A549 (cell line): ENCODE measurements at regions not wholly inside any gene's neighbourhood (a gene's known extent, or its start where the extent isn't known, plus 50 kb on each side); places are given as distances from the start of the nearest gene placed in this dataset.

ENCODE experiments used
- ATAC-seq, 2 experiments: fragments of 200-7000 bp in 1 of 2; fragments of >200 bp in 1 of 2; cut with Nextera tagmentation in 1 of 2; cut with Tn5 transposase in 1 of 2; 3 replicates each; pipeline versions ENCODE4 v1.8.0 to v1.9.1; 2018 to 2020; ENCODE audit warnings: mild to moderate bottlenecking in 1 of 2, moderate library complexity in 1 of 2
- CTCF ChIA-PET: fragments of 300-600 bp; sonication (Branson Sonifier 250); formaldehyde crosslinking; extraction: SDS; loops from one replicate; lab custom pipeline; 2021; ENCODE audit warnings: antibody characterized with exemption, inconsistent platforms; lab: Yijun Ruan, JAX
- POLR2A ChIA-PET: fragments of 350-600 bp; formaldehyde crosslinking; extraction: SDS; loops from one replicate; lab custom pipeline; 2021; ENCODE audit warnings: antibody characterized with exemption, inconsistent platforms; lab: Yijun Ruan, JAX
- DNase-seq, 2 experiments: peaks; one replicate each; pipeline versions ENCODE4 v3.0.0 to v3.0.0-alpha.2; 2011 to 2016; ENCODE audit warnings: low read depth in 1 of 2, low spot score in 1 of 2
- FAIRE-seq: peaks from 2 replicates; lab custom pipeline; 2011; peaks lifted over from hg19 to GRCh38; lab: Jason Lieb, UNC
- H3K27ac ChIP-seq, 2 experiments: fragments of >200 bp; sonication (Bioruptor Twin); formaldehyde crosslinking; 3 replicates each; pipeline ENCODE4 v1.5.1; 2016 to 2017
- H3K4me1 ChIP-seq: fragments of >200 bp; sonication (Bioruptor Twin); formaldehyde crosslinking; 3 replicates; pipeline ENCODE4 v1.6.1; 2016
- H3K4me2 ChIP-seq: fragments of >200 bp; sonication (Bioruptor Twin); formaldehyde crosslinking; 3 replicates; pipeline ENCODE4 v1.6.1; 2016
- H3K4me3 ChIP-seq: fragments of >200 bp; sonication (Bioruptor Twin); formaldehyde crosslinking; 3 replicates; pipeline ENCODE4 v1.5.1; 2016
- H3K9me3 ChIP-seq: fragments of >200 bp; sonication (Bioruptor Twin); formaldehyde crosslinking; 3 replicates; pipeline ENCODE4 v1.6.1; 2016
- ATOH8 ChIP-seq: fragments of 250-450 bp; sonication (Bioruptor Pico); IDR thresholded peaks from 2 replicates; pipeline ENCODE4 v1.5.0; 2020; ENCODE audit warnings: low read depth, mild to moderate bottlenecking, moderate library complexity
- CEBPB ChIP-seq, 2 experiments: fragments of >200 bp in 1 of 2; sonication (Bioruptor Twin) in 1 of 2; formaldehyde crosslinking in 1 of 2; IDR thresholded peaks; 2 replicates each; pipeline ENCODE4 v1.6.1; 2012 to 2016
- CHD4 ChIP-seq: fragments of 200-600 bp; sonication (generic); IDR thresholded peaks from 2 replicates; pipeline ENCODE4 v1.6.1; 2016; ENCODE audit warnings: antibody characterized with exemption, mild to moderate bottlenecking, borderline replicate concordance
- E2F6 ChIP-seq: IDR thresholded peaks from 2 replicates; pipeline ENCODE4 v1.6.1; 2012; ENCODE audit warnings: low read depth, borderline replicate concordance
- EHF ChIP-seq: fragments of 250-450 bp; sonication (Bioruptor Pico); IDR thresholded peaks from 2 replicates; pipeline ENCODE4 v1.5.0; 2020; ENCODE audit warnings: mild to moderate bottlenecking
- ELK1 ChIP-seq: fragments of 150-350 bp; IDR thresholded peaks from 2 replicates; pipeline ENCODE4 v1.6.1; 2014; ENCODE audit warnings: low read depth, mild to moderate bottlenecking, low read length
- FOSL2 ChIP-seq, 2 experiments: fragments of 450-650 bp in 1 of 2; fragments of >200 bp in 1 of 2; sonication (Bioruptor Twin) in 1 of 2; formaldehyde crosslinking; IDR thresholded peaks; 2 replicates each; pipeline versions ENCODE4 v1.5.0 to v1.6.1; 2016 to 2020; ENCODE audit warnings: mild to moderate bottlenecking in 1 of 2, moderate library complexity in 1 of 2
- FOXS1 ChIP-seq: fragments of 250-450 bp; sonication (Bioruptor Pico); IDR thresholded peaks from 2 replicates; pipeline ENCODE4 v1.5.0; 2020; ENCODE audit warnings: mild to moderate bottlenecking, moderate library complexity
- HDAC2 ChIP-seq: fragments of 200-600 bp; sonication (generic); IDR thresholded peaks from 2 replicates; pipeline ENCODE4 v1.6.1; 2016
- HOXA7 ChIP-seq: fragments of 250-450 bp; sonication (Bioruptor Pico); IDR thresholded peaks from 2 replicates; pipeline ENCODE4 v1.5.0; 2020; ENCODE audit warnings: mild to moderate bottlenecking, moderate library complexity
- HOXB13 ChIP-seq: fragments of 250-450 bp; sonication (Bioruptor Pico); IDR thresholded peaks from 2 replicates; pipeline ENCODE4 v1.5.0; 2020; ENCODE audit warnings: low read depth, mild to moderate bottlenecking, moderate library complexity
- HOXB5 ChIP-seq: fragments of 250-450 bp; sonication (Bioruptor Pico); IDR thresholded peaks from 2 replicates; pipeline ENCODE4 v1.5.0; 2020; ENCODE audit warnings: mild to moderate bottlenecking, moderate library complexity
- JUNB ChIP-seq: fragments of >200 bp; sonication (Bioruptor Twin); formaldehyde crosslinking; IDR thresholded peaks from 2 replicates; pipeline ENCODE4 v1.6.1; 2016
- MAZ ChIP-seq: fragments of 150-350 bp; IDR thresholded peaks from 2 replicates; pipeline ENCODE4 v1.6.1; 2014; ENCODE audit warnings: antibody characterized with exemption, low read depth, low read length, borderline replicate concordance
- MYC ChIP-seq: IDR thresholded peaks from 2 replicates; pipeline ENCODE4 v1.6.1; 2012; ENCODE audit warnings: mild to moderate bottlenecking, inconsistent platforms, low read length, improper control_type of control experiment, borderline replicate concordance
- NPAS2 ChIP-seq: fragments of 250-450 bp; sonication (Bioruptor Pico); IDR thresholded peaks from 2 replicates; pipeline ENCODE4 v1.8.0; 2022; ENCODE audit warnings: mild to moderate bottlenecking, moderate library complexity, borderline replicate concordance
- NR3C1 ChIP-seq: fragments of >200 bp; sonication (Bioruptor Twin); formaldehyde crosslinking; IDR thresholded peaks from 3 replicates; pipeline ENCODE4 v1.6.1; 2017
- POLR2A ChIP-seq: IDR thresholded peaks from 2 replicates; pipeline ENCODE4 v1.6.1; 2012; ENCODE audit warnings: mild to moderate bottlenecking, low read length
- RARB ChIP-seq: fragments of 250-450 bp; sonication (Bioruptor Pico); IDR thresholded peaks from 2 replicates; pipeline ENCODE4 v1.8.0; 2021; ENCODE audit warnings: mild to moderate bottlenecking, moderate library complexity
- RNF2 ChIP-seq: fragments of 200-600 bp; sonication (generic); IDR thresholded peaks from 2 replicates; pipeline ENCODE4 v1.6.1; 2016; ENCODE audit warnings: low read depth, mild to moderate bottlenecking, antibody characterized with exemption, moderate library complexity, borderline replicate concordance
- SMC3 ChIP-seq: fragments of >200 bp; sonication (Bioruptor Twin); formaldehyde crosslinking; IDR thresholded peaks from 3 replicates; pipeline ENCODE4 v1.6.1; 2018; ENCODE audit warnings: inconsistent platforms
- TFCP2L1 ChIP-seq: fragments of 250-450 bp; sonication (Bioruptor Pico); IDR thresholded peaks from 2 replicates; pipeline ENCODE4 v1.5.0; 2021; ENCODE audit warnings: mild to moderate bottlenecking
- USF2 ChIP-seq: fragments of 450-650 bp; IDR thresholded peaks from 2 replicates; pipeline ENCODE4 v1.6.1; 2014; ENCODE audit warnings: antibody characterized with exemption
- ZFP36 ChIP-seq: fragments of 450-650 bp; IDR thresholded peaks from 2 replicates; pipeline ENCODE4 v1.6.1; 2014; ENCODE audit warnings: borderline replicate concordance; ENCODE audit not compliant: partially characterized antibody
- ZNF302 ChIP-seq: fragments of 250-450 bp; sonication (Bioruptor Pico); IDR thresholded peaks from 2 replicates; pipeline ENCODE4 v1.9.0; 2021; ENCODE audit warnings: inconsistent platforms, mild to moderate bottlenecking, moderate library complexity
- WGBS: methylation state at CpG from one replicate; pipeline ENCODE4 v1.1.6; 2017; ENCODE audit errors: missing lambda C conversion rate; 5-methylcytosine and 5-hydroxymethylcytosine counted together

- TF ChIP-seq ATOH8 (CRISPR knock-in tag) (no peak), RARB (no peak), CEBPB (IDR thresholded peaks at IDR 0.05) (no peak), ZNF302 (CRISPR knock-in tag) (no peak), ELK1 (no peak), HOXB5 (CRISPR knock-in tag) (no peak), HOXA7 (CRISPR knock-in tag) (no peak), FOXS1 (CRISPR knock-in tag) (no peak), JUNB (no peak), EHF (no peak), RNF2 (no peak), MAZ (no peak), TFCP2L1 (no peak)
- ATAC-seq (no peak), DNase-seq (no peak), FAIRE-seq (no peak)
- WGBS, result 18% methylated on average over 1 of the region's 1 CpG
- ChIA-PET CTCF (no interaction called here), POLR2A (no interaction called here)
- H3K4me1 ChIP-seq, result no peaks in the 10 kb centered on the region
- no peaks in the 10 kb centered on the region for H3K9me3 ChIP-seq
- no peak overlapping the region for H3K27ac ChIP-seq
- H3K4me3 ChIP-seq, result no peak overlapping the region
- H3K4me2 ChIP-seq, result no peak overlapping the region
Measured at GRCh38 chr4:112884406-112884805, 165.0 kb upstream of the ANK2 start.

- H3K4me2 ChIP-seq, result no peak overlapping the region
- H3K27ac ChIP-seq, result no peak overlapping the region
- FAIRE-seq (no peak), ATAC-seq (no peak), DNase-seq (no peak)
- ChIA-PET POLR2A (no interaction called here), CTCF (interaction anchor here (1.2 kb wide), 1 partner anchor 52 kb away, joined by 3 read pairs; no protein-coding TSS in a partner anchor)
- H3K4me3 ChIP-seq, result no peak overlapping the region
- H3K9me3 ChIP-seq, result no peaks in the 10 kb centered on the region
- 90% methylated on average over 2 of the region's 2 CpGs for WGBS
- no peak for TF ChIP-seq NR3C1
- TF ChIP-seq HDAC2, result no peak
- TF ChIP-seq FOXS1 (CRISPR knock-in tag), result no peak
- TF ChIP-seq NPAS2 (CRISPR knock-in tag), result no peak
- no peak for TF ChIP-seq USF2
- no peak for TF ChIP-seq POLR2A
- TF ChIP-seq E2F6, result no peak
- TF ChIP-seq FOSL2 (IDR thresholded peaks at IDR 0.05), result no peak
- no peak for TF ChIP-seq FOSL2 (CRISPR knock-in tag; IDR thresholded peaks at IDR 0.05)
- no peak for TF ChIP-seq MYC
- no peak for TF ChIP-seq CHD4
- no peak for TF ChIP-seq SMC3
- no peak for TF ChIP-seq HOXB13
- no peaks in the 10 kb centered on the region for H3K4me1 ChIP-seq
Measured at GRCh38 chr4:112885897-112886296, 163.6 kb upstream of the ANK2 start.

GRCh38 chr4:112888622-112889021 lies 160.8 kb upstream of the ANK2 start:
- ChIA-PET CTCF (no interaction called here), POLR2A (no interaction called here)
- H3K27ac ChIP-seq, result no peak overlapping the region
- TF ChIP-seq HOXB5 (CRISPR knock-in tag), result no peak
- TF ChIP-seq EHF, result no peak
- TF ChIP-seq FOXS1 (CRISPR knock-in tag), result no peak
- no peak for TF ChIP-seq ZFP36
- H3K4me3 ChIP-seq, result no peak overlapping the region
- no peaks in the 10 kb centered on the region for H3K9me3 ChIP-seq
- DNase-seq, result no peak
- no peak for FAIRE-seq
- H3K4me2 ChIP-seq, result no peak overlapping the region
- ATAC-seq, result no peak
- WGBS, result 67% methylated on average over 2 of the region's 2 CpGs
- H3K4me1 ChIP-seq, result no peaks in the 10 kb centered on the region
